HG03378 (cell line): ENCODE measurements at regions not wholly inside any gene's neighbourhood (a gene's known extent, or its start where the extent isn't known, plus 50 kb on each side); places are given as distances from the start of the nearest gene placed in this dataset.
"Not testable (repeated sequence)": the region's sequence is repeated elsewhere in the genome, so short reads cannot be mapped to it uniquely, and the experiment has no call there.

Source experiments
- ATAC-seq: cut with Tn5 transposase; IDR thresholded peaks from one replicate; pipeline ENCODE4 v1.9.1; 2021; ENCODE audit warnings: mild to moderate bottlenecking, moderate library complexity; ENCODE audit not compliant: unreplicated experiment

GRCh38 chr2:64793701-64794100 lies 140.0 kb upstream of the SERTAD2 start:
- peak; percentile 60 for ATAC-seq

DNA sequence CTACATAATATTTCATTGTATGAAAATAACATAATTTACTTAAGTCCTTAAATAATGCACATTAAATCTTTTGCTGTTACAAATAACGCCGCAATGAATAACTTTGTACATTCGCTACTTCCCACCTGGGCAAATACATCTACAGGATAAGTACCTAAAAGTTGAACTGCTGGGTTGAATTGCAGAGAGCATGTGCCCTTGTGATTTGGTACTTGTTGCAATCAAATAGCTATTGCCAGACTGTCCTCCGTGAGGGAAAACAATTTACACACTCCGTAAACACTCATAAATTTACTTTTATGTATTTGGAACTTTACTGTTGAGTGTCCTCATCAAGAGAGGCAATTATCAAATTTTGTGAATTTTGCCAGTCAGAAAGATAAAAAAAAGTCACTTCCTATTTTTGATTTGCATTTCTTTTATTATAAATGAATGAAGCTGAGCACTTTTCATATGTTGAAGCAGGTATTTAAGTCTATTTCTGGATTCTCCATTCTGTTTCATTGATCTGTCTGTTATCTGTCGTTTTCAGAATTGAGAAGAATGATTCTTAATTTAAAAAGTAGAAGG lies 140.8 kb upstream of the SERTAD2 start:
- no peak for ATAC-seq

DNA sequence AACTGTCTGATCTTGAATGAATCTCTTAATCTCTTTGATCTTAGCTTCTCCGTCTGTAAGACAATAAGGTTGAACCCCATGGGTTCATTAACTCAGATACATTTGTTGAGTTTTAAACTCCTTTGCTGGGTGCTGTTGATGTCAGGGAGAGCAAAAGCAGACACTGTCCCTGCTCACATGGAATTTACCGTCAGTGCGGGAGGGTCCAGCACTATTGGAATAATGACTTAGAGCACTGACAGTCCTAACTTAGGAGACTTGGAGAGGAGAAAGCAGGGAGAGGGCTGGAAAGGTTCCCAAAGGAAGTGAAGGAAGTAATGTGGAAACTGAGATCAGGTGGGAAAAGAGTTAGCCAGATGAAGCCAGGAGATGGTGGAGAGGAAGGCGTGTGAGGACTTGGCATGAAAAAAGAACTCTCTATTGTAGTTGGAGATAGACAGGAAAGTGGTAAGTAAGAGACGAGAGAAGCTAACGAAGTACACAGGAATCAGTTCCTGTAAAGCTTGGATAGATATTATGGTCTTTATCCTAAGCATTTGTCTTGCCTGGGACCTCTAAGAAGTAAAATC lies 141.4 kb upstream of the SERTAD2 start:
- no peak for ATAC-seq

DNA sequence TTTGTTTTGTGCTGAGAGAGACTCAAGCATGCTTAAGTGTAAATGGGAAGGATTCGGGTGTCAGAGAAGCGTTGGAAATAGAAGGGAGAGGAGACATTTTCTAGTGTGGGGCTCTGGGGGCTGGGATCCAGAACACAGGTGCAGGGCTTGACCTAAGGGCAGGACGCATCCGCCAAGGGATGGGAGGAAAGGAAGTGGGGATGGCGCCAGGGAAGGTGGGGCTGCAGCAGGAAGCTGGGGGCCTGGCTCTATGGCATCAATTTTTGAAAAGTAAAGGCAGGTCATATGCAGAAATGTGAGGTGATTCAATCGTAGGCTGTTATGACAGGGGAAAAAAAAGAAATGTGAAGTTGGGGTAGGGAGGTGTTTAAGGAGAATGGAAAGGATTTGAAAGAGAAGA lies 143.2 kb upstream of the SERTAD2 start:
- no peak for ATAC-seq

DNA sequence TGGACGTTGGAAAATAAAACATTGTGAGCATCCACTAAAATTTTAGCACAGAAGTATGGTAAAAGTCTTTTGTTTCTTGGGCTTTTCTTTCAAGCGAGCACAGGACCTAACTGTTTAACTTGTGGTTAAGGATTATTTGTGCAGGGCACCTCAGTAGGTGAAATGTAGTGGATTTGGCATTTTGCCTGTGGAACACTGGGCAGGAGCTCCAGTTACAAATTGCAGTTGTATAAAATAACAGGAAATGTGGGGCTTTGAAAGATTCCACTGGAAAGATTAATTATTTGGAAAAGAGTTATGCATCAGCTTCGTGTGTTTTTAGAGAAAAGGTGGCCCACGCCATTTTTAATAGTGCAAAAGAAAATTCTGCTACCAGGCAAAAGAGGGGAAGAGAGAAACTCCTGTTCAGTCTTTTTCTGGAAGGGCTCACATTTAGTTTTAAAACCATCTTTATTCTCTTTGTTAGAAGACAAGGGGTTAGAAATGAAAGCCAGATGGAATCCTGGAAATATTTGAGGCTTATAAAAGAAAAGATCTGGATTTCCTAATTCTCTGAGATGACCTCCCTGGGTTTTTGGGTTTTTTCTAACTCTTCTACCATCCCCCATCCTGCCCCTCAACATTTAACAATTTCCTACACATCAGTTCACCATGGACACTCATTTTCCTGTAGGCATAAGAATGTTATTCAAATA lies 144.3 kb upstream of the SERTAD2 start:
- no peak for ATAC-seq

GRCh38 chr2:64799592-64800252 lies 146.0 kb upstream of the SERTAD2 start:
- no peak for ATAC-seq

DNA sequence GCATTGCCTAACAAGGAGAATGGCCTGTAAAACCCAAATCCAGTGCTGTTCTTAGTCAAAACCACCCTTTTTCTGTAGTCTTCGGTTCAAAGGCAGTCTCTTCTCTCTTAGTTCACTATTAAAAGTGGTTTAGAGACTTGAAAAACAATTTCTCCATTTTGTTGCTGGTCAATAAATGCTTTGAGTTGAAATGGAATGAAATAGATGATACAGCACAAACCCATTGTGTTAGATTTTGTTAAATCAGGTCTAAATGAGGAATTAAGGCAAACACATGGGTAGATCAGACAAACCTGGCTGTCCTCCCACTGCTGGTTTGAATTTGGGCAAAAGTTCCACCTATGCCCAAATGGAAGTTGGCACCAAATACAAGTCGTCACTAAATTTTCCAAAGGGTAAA lies 150.1 kb upstream of the SERTAD2 start:
- no peak for ATAC-seq

DNA sequence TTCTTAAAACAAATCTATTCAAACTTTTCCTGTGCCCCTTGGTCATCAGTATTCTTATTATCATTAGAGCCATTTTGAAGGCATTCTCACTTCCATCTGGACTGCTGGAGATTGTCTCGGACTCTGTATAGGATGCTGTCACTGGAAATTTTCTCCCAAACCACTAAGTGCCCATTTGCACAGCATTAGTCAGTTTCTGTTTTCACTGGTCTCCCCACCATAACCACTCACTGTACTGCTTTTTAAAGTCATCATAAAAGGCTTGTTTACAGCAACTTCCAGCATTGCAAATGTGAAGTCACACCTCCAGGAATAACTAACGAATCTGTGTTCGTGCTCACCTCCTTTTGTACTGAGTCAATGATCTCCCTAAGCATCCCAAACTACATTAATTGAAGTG lies 150.9 kb upstream of the SERTAD2 start:
- ATAC-seq, result no peak

GRCh38 chr2:64807417-64807816 lies 153.7 kb upstream of the SERTAD2 start:
- peak; percentile 78 for ATAC-seq

DNA sequence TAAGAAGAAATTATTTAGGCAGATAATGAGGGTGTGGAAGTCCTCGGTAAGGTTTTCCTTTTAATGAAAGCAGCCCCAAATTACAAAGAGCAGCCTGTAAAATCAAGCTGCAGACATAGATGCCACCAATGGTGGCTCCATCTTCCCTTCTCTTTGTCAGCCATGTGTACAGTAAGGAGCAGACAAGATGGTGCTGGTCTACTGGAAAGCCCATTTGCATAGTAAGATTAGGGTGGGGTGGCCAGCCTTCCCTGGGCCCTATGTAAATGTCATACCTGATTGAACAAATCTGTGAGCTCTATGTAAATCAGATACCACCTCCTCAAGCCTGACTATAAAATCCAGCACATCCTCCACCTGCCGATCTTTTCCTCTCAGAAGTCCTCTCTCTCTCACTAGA lies 154.4 kb upstream of the SERTAD2 start:
- no peak for ATAC-seq

GRCh38 chr2:64808754-64809153 lies 155.0 kb upstream of the SERTAD2 start:
- ATAC-seq, result no peak

- no peak for ATAC-seq
Observed at GRCh38 chr2:64809216-64809615, 155.5 kb upstream of the SERTAD2 start.

DNA sequence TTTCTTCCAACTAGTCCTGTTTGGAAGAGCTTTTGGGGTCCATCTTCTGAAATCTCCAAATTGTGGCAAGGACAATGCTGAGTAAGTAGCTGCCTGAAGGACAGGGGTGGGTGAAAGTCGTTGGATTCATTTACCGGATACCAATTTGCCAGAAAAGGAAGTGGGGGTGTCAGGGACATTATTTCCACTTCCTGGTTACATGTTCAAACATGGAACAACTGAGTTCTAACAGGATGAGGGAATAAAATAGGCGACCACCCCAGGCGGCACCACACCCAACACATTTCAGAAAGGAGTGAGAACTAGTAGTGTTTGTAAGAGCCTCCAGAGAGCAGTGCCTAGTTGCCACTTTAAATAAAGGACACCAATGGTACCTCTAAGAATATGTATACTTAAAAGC lies 158.6 kb upstream of the SERTAD2 start:
- ATAC-seq, result no peak

GRCh38 chr2:64814007-64814406 lies 160.3 kb upstream of the SERTAD2 start:
- ATAC-seq, result no peak

GRCh38 chr2:64816526-64816925 lies 162.8 kb upstream of the SERTAD2 start:
- ATAC-seq, result not testable (repeated sequence)

GRCh38 chr2:64817453-64817852 lies 163.7 kb upstream of the SERTAD2 start:
- no peak for ATAC-seq

- no peak for ATAC-seq
Observed at GRCh38 chr2:64818664-64819060, 164.9 kb upstream of the SERTAD2 start.

DNA sequence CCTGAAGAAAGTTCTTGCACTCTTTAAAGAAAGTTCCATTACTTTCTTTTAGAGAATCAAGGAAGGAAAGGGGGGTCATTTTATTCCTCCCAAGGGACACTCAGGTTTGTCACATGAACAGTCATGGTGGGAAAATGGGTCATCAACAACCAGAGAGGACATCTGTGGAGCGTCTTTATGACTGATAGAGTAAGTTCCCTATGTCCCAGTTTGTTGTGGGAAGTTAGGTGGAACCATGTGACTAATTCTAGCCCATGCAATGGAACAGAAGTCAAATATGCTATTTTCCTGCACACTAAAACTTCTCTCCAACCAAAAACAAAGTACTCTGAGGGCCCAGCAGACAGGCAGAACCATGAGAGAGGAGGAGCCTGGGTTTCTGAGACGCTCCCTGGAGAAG lies 165.6 kb upstream of the SERTAD2 start:
- peak; percentile 5 for ATAC-seq

DNA sequence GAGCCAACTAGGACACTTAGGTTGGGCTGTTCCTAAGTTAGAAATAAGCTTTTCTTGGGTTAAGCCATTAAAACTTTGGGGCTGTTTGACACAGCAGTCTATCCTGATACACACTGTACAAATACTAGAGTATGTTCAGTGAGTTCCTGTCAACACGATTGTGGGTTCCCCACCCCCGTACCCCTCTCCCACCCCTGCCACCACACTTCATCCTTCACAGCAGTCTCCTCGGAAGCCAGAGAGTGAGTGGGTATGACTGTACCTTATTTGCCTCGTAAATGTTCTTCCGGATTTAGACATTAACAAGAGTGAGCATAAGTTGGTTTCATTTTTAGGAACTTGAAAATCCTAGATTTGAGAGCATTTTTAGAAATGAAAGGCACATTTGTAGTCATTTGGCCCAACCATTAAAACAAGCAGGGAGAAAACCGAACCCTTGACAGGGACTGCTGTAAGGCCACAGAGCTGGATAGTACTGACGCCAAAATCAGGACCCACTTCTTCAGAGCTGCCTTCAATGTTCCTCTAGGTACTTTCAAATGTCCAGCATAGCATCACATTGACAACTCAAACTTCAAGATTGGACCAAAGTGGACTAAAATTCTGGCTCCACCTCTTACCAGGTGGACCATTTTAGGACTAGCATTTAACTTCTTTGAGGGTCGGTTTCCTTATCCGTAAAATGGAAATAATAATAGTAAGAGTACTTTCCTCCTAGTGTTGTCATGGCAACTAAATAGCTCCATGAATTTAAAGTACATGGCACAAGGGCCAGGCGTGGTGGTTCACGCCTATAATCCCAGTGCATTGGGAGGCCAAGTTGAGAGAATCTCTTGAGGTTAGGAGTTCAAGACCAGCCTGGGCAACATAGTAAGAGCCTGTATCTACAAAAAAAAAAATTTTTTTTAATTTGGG lies 166.3 kb upstream of the SERTAD2 start:
- peak; percentile 94 for ATAC-seq

GRCh38 chr2:64820901-64821300 lies 167.2 kb upstream of the SERTAD2 start:
- no peak for ATAC-seq

GRCh38 chr2:64823794-64824193 lies 165.4 kb upstream of the SLC1A4 start:
- ATAC-seq, result no peak
